Tibial artery (tissue), 4 donors: ENCODE measurements at regions not wholly inside any gene's neighbourhood (a gene's known extent, or its start where the extent isn't known, plus 50 kb on each side); places are given as distances from the start of the nearest gene placed in this dataset.

ENCODE experiments used
- DNase-seq, 2 donors: peaks; one replicate each; pipeline ENCODE4 v3.0.0-alpha.2; 2019
- H3K27ac ChIP-seq, 2 donors: fragments of 200-600 bp; sonication (generic) in 1 of 2; 1 replicate in 1 of 2; 2 replicates in 1 of 2; pipeline ENCODE4 v1.5.1; 2018 to 2019; ENCODE audit warnings: mild to moderate bottlenecking in 1 of 2
- H3K27me3 ChIP-seq, 2 donors: fragments of 200-600 bp; sonication (generic) in 1 of 2; one replicate each; pipeline versions ENCODE4 v1.5.1 to v1.6.0; 2016 to 2019
- H3K36me3 ChIP-seq, 3 donors: fragments of 200-600 bp; sonication (generic) in 2 of 3; one replicate each; pipeline ENCODE4 v1.5.1; 2016 to 2019; ENCODE audit warnings: mild to moderate bottlenecking in 2 of 3
- H3K4me1 ChIP-seq, 4 donors: fragments of 200-600 bp; sonication (generic) in 2 of 4; 1 replicate in 3 of 4; 2 replicates in 1 of 4; pipeline ENCODE4 v1.5.1; 2016 to 2019
- H3K4me3 ChIP-seq, 2 donors: fragments of 200-600 bp; sonication (generic) in 1 of 2; 1 replicate in 1 of 2; 2 replicates in 1 of 2; pipeline ENCODE4 v1.5.1; 2018 to 2019; ENCODE audit warnings: mild to moderate bottlenecking in 2 of 2
- H3K9me3 ChIP-seq, 3 donors: fragments of 200-600 bp; sonication (generic) in 1 of 3; one replicate each; pipeline ENCODE4 v1.5.1; 2016 to 2019
- CTCF ChIP-seq, 2 experiments: fragments of 200-600 bp in 1 of 2; fragments of 450-650 bp in 1 of 2; IDR thresholded peaks; one replicate each; pipeline ENCODE4 v1.5.1; 2017 to 2019; ENCODE audit warnings: antibody characterized with exemption in 2 of 2, mild to moderate bottlenecking in 1 of 2, moderate library complexity in 1 of 2
- intact Hi-C: fragments of 100-400 bp; cut with DNase I; formaldehyde crosslinking; loops from one replicate; pipeline ENCODE4 v1.15.0; 2023; ENCODE audit warnings: low total_unique reads

GRCh38 chr10:91335147-91335546 lies 75.0 kb upstream of the HECTD2 start:
- Histone ChIP-seq H3K9me3 (no peaks in the 10 kb centered on the region), H3K27ac (no peak overlapping the region), H3K36me3 (no peaks in the 10 kb centered on the region), H3K4me3 (no peak overlapping the region), H3K4me1 (no peaks in the 10 kb centered on the region), H3K27me3 (no peaks in the 10 kb centered on the region)
- intact Hi-C loops, result no loop called here
- DNase-seq, result no peak
- no peak for TF ChIP-seq CTCF (IDR thresholded peaks at IDR 0.05)

DNA sequence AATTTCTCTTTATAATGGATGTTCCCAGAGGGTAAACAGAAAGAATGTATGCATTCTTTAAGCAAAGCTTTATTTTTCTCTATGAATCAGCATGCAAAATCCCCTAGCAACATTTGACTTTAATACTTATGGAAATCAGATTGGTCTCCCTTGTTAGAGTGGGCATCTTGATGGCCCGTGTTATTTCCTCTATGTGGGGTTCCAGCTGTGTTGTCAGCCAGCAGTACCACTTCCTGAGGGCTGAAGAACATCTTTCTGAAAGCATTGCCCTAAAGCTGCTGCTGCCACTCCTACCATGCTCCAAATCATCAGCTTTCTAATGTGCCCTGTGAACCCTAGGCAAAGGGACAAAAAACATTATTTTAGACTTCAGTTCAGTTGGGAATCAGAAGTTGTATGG lies 70.4 kb upstream of the HECTD2 start:
- Histone ChIP-seq H3K36me3 (no peaks in the 10 kb centered on the region), H3K9me3 (no peaks in the 10 kb centered on the region), H3K27ac (no peak overlapping the region), H3K4me3 (no peak overlapping the region), H3K4me1 (no peaks in the 10 kb centered on the region), H3K27me3 (no peaks in the 10 kb centered on the region)
- intact Hi-C loops, result no loop called here
- TF ChIP-seq CTCF (IDR thresholded peaks at IDR 0.05), result no peak
- DNase-seq, result no peak

GRCh38 chr10:91340613-91341362 lies 69.4 kb upstream of the HECTD2 start:
- peak; percentile 44 to 69 for DNase-seq
- Histone ChIP-seq H3K36me3 (no peaks in the 10 kb centered on the region), H3K27me3 (no peaks in the 10 kb centered on the region), H3K27ac (peak overlapping the region in 1 of 2 donors; percentile 30), H3K4me3 (no peak overlapping the region), H3K9me3 (no peaks in the 10 kb centered on the region), H3K4me1 (no peaks in the 10 kb centered on the region)
- intact Hi-C loops, result no loop called here
- TF ChIP-seq CTCF (IDR thresholded peaks at IDR 0.05), result no peak

GRCh38 chr10:91341686-91342085 lies 68.5 kb upstream of the HECTD2 start:
- H3K4me1 ChIP-seq, result no peaks in the 10 kb centered on the region
- no peaks in the 10 kb centered on the region for H3K9me3 ChIP-seq
- peak overlapping the region in 1 of 2 donors; percentile 30 for H3K27ac ChIP-seq

DNA sequence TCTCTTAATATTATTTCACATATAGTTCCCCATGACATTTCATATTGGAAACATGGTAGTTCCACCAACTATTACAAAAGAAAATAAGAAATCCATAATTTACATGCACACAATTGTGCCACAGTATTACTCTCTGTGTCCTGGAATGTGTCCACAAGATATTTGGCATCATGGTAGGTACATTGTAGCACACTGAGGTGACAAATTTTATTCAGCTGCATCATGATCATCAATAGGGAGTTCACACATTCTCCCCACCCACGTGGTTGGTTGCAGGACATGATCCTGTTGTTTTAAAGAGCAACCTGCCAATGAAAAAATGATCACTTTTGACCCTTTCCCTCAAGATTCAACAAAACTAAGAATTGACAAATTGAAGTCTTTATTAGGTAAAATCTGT lies 67.1 kb upstream of the HECTD2 start:
- no peak for TF ChIP-seq CTCF (IDR thresholded peaks at IDR 0.05)
- Histone ChIP-seq H3K4me1 (no peaks in the 10 kb centered on the region), H3K27me3 (no peaks in the 10 kb centered on the region), H3K9me3 (no peaks in the 10 kb centered on the region), H3K27ac (no peak overlapping the region), H3K4me3 (no peak overlapping the region), H3K36me3 (no peaks in the 10 kb centered on the region)
- intact Hi-C loops, result no loop called here
- no peak for DNase-seq

More at GRCh38 chr10:91341686-91342085, 68.5 kb upstream of the HECTD2 start:
- Histone ChIP-seq H3K27me3 (no peaks in the 10 kb centered on the region), H3K36me3 (no peaks in the 10 kb centered on the region), H3K4me3 (no peak overlapping the region)
- no peak for DNase-seq
- intact Hi-C loops, result no loop called here
- TF ChIP-seq CTCF (IDR thresholded peaks at IDR 0.05), result no peak
